HEK293T (cell line): ENCODE measurements at regions not wholly inside any gene's neighbourhood (a gene's known extent, or its start where the extent isn't known, plus 50 kb on each side); places are given as distances from the start of the nearest gene placed in this dataset.

Source experiments
- CTCF ChIA-PET: fragments of 350-600 bp; formaldehyde crosslinking; extraction: SDS; loops from one replicate; lab custom pipeline; 2021; ENCODE audit warnings: antibody characterized with exemption, inconsistent platforms; lab: Yijun Ruan, JAX
- POLR2A ChIA-PET: fragments of 350-600 bp; formaldehyde crosslinking; extraction: SDS; loops from one replicate; lab custom pipeline; 2020; ENCODE audit warnings: antibody characterized with exemption, inconsistent platforms; lab: Yijun Ruan, JAX
- DNase-seq: peaks from one replicate; pipeline ENCODE4 v3.0.0; 2012; ENCODE audit warnings: mixed read lengths; ENCODE audit errors: extremely low spot score
- ARNT ChIP-seq: fragments of 450-650 bp; IDR thresholded peaks from 2 replicates; pipeline ENCODE4 v1.6.1; 2017; ENCODE audit warnings: mild to moderate bottlenecking
- BHLHE40 ChIP-seq: fragments of 450-650 bp; IDR thresholded peaks from 2 replicates; pipeline ENCODE4 v1.6.1; 2016; ENCODE audit warnings: mild to moderate bottlenecking, moderate library complexity, borderline replicate concordance
- CTBP1 ChIP-seq: fragments of 450-650 bp; IDR thresholded peaks from 2 replicates; pipeline ENCODE4 v1.6.1; 2016; ENCODE audit warnings: borderline replicate concordance
- ELF4 ChIP-seq: fragments of 450-650 bp; IDR thresholded peaks from 2 replicates; pipeline ENCODE4 v1.6.1; 2017; ENCODE audit warnings: antibody characterized with exemption
- FOXA1 ChIP-seq: fragments of 450-650 bp; IDR thresholded peaks from 2 replicates; pipeline ENCODE4 v1.6.1; 2016; ENCODE audit warnings: mild to moderate bottlenecking
- FOXK2 ChIP-seq: fragments of 450-650 bp; IDR thresholded peaks from 2 replicates; pipeline ENCODE4 v1.6.1; 2016; ENCODE audit warnings: mild to moderate bottlenecking
- FOXM1 ChIP-seq: fragments of 450-650 bp; IDR thresholded peaks from 2 replicates; pipeline ENCODE4 v1.6.1; 2017; ENCODE audit warnings: mild to moderate bottlenecking, borderline replicate concordance
- HDGF ChIP-seq: fragments of 450-650 bp; IDR thresholded peaks from 2 replicates; pipeline ENCODE4 v1.6.1; 2017; ENCODE audit warnings: antibody characterized with exemption, borderline replicate concordance
- L3MBTL2 ChIP-seq: fragments of 450-650 bp; conservative IDR thresholded peaks from 2 replicates; pipeline ENCODE4 v1.6.1; 2016; ENCODE audit warnings: mild to moderate bottlenecking
- LEF1 ChIP-seq: fragments of 450-650 bp; IDR thresholded peaks from 2 replicates; pipeline ENCODE4 v1.6.1; 2017; ENCODE audit warnings: mild to moderate bottlenecking, borderline replicate concordance
- NFRKB ChIP-seq: fragments of 450-650 bp; IDR thresholded peaks from 2 replicates; pipeline ENCODE4 v1.6.1; 2016; ENCODE audit warnings: mild to moderate bottlenecking, moderate library complexity
- PKNOX1 ChIP-seq: fragments of 450-650 bp; IDR thresholded peaks from 2 replicates; pipeline ENCODE4 v1.6.1; 2016
- SP1 ChIP-seq: fragments of 450-650 bp; IDR thresholded peaks from 2 replicates; pipeline ENCODE4 v1.6.1; 2017
- SUZ12 ChIP-seq: fragments of 450-650 bp; IDR thresholded peaks from 2 replicates; pipeline ENCODE4 v1.6.1; 2016; ENCODE audit warnings: mild to moderate bottlenecking
- TARDBP ChIP-seq: fragments of 450-650 bp; IDR thresholded peaks from 2 replicates; pipeline ENCODE4 v1.6.1; 2016
- ZNF384 ChIP-seq: fragments of 450-650 bp; IDR thresholded peaks from 2 replicates; pipeline ENCODE4 v1.6.1; 2016

GRCh38 chr11:122192634-122193255, 76.7 kb upstream of the BLID start:
- no peak for TF ChIP-seq FOXK2
- no peak for TF ChIP-seq SUZ12
- no peak for TF ChIP-seq TARDBP
- TF ChIP-seq SP1: no peak
- no peak for TF ChIP-seq BHLHE40
- no peak for TF ChIP-seq HDGF
- no peak for TF ChIP-seq FOXA1
- no peak for TF ChIP-seq ELF4
- TF ChIP-seq FOXM1: no peak
- no peak for TF ChIP-seq PKNOX1
- TF ChIP-seq ARNT: no peak
- TF ChIP-seq CTBP1: no peak
- no peak for TF ChIP-seq LEF1
- no peak for TF ChIP-seq NFRKB
- TF ChIP-seq L3MBTL2: no peak
- no peak for TF ChIP-seq ZNF384
- no peak for DNase-seq
- ChIA-PET POLR2A (no interaction called here), CTCF (no interaction called here)

GRCh38 chr11:122190768-122191167, 74.8 kb upstream of the BLID start:
- DNase-seq: no peak
- CTCF ChIA-PET: no interaction called here
- POLR2A ChIA-PET: no interaction called here
- TF ChIP-seq NFRKB (no peak), HDGF (no peak), PKNOX1 (no peak), FOXM1 (no peak), ARNT (no peak), L3MBTL2 (no peak), ZNF384 (no peak), TARDBP (no peak), LEF1 (no peak), ELF4 (no peak)

- CTCF ChIA-PET: interaction anchor here (0.6 kb wide), 1 partner anchor 9 kb away, joined by 6 read pairs; no protein-coding TSS in a partner anchor
- POLR2A ChIA-PET: no interaction called here
- TF ChIP-seq TARDBP (no peak), ARNT (no peak), SP1 (no peak), ELF4 (no peak), SUZ12 (no peak), PKNOX1 (no peak), LEF1 (no peak), BHLHE40 (no peak), HDGF (no peak), FOXM1 (no peak), CTBP1 (no peak), NFRKB (no peak), FOXA1 (no peak), FOXK2 (no peak)
- DNase-seq: no peak
Measured at GRCh38 chr11:122189229-122189628, 73.2 kb upstream of the BLID start.

GRCh38 chr11:122187373-122188165, 71.6 kb upstream of the BLID start:
- ChIA-PET CTCF (no interaction called here), POLR2A (no interaction called here)
- TF ChIP-seq ARNT (no peak), LEF1 (no peak), ZNF384 (no peak), ELF4 (no peak), FOXK2 (no peak), PKNOX1 (no peak), SP1 (no peak), BHLHE40 (no peak), FOXM1 (no peak), SUZ12 (no peak), L3MBTL2 (no peak)
- no peak for DNase-seq

- no peak for TF ChIP-seq SP1
- no peak for TF ChIP-seq L3MBTL2
- TF ChIP-seq TARDBP: no peak
- TF ChIP-seq SUZ12: no peak
- TF ChIP-seq ARNT: no peak
- TF ChIP-seq ELF4: no peak
- no peak for TF ChIP-seq PKNOX1
- TF ChIP-seq LEF1: no peak
- TF ChIP-seq HDGF: no peak
- no peak for TF ChIP-seq CTBP1
- no peak for TF ChIP-seq BHLHE40
- TF ChIP-seq FOXM1: no peak
- no peak for TF ChIP-seq FOXA1
- TF ChIP-seq FOXK2: no peak
- TF ChIP-seq NFRKB: no peak
- no peak for TF ChIP-seq ZNF384
- ChIA-PET POLR2A (no interaction called here), CTCF (no interaction called here)
- no peak for DNase-seq
Measured at GRCh38 chr11:122186439-122187080, 70.5 kb upstream of the BLID start.
